ENCODE measurements at regions not wholly inside any gene's neighbourhood (a gene's known extent, or its start where the extent isn't known, plus 50 kb on each side); places are given as distances from the start of the nearest gene placed in this dataset. TPM values are rescaled to one million over a fixed set of nuclear protein-coding genes. Genes with fewer than 3 reads are reported as not detected.
A peak's percentile ranks its signal among the peaks of the same experiment; 100 is the strongest.
"Not testable (repeated sequence)": the region's sequence is repeated elsewhere in the genome, so short reads cannot be mapped to it uniquely, and the experiment has no call there.

DNA sequence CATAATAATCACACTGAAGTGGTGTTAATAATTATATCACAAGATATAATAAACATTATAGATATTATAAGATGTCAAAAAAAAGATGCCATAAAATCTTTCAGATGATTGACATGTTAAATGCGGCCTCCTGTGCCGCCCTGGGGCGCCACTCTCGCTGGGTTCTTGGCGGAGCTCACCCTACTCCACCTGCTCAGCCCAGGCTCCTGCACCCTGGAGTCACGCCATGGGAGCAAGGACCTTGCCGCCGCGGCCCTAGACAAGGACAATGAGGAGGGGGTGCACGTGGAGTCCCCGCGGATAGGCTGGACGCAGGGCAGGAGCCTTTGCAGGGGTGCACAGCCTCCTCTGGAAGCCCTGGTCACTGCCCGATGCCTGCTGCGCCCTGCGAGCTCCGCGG is 77.5 kb upstream of the ZNF337 start:
- ATAC-seq; H3K27ac Mint-ChIP-seq; H3K4me3 Mint-ChIP-seq; H3K36me3 Mint-ChIP-seq; H3K27me3 Mint-ChIP-seq; H3K9me3 Mint-ChIP-seq (ENCODE audit: low read depth); CTCF ChIA-PET; DNase-seq; H3K4me1 Mint-ChIP-seq: not testable (repeated sequence)

DNA sequence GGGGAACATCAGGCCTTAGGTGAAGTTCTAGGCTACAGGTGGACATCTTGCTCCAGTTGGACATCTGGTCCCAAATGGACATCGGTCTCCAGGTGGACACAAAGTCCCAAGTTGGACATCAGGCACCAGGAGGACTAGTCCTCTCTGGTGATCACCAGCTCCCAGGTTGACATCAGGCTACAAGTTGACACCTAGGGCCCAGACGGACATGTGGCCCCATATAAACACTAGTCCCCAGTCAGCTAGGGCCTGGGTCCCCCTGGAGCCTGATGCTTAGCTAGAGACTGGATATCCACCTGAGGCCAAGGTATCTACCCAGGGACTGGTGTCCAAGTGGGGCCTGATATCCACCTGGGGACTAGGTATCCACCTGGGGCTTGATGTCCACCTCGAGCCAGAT is 75.8 kb upstream of the ZNF337 start:
- H3K4me1 Mint-ChIP-seq; DNase-seq; CTCF ChIA-PET; H3K36me3 Mint-ChIP-seq; ATAC-seq; H3K4me3 Mint-ChIP-seq; H3K27ac Mint-ChIP-seq; H3K9me3 Mint-ChIP-seq (ENCODE audit: low read depth); H3K27me3 Mint-ChIP-seq: not testable (repeated sequence)

GRCh38 chr20:25771818-25772217 is 75.2 kb upstream of the ZNF337 start:
- H3K27ac Mint-ChIP-seq; H3K36me3 Mint-ChIP-seq; H3K4me1 Mint-ChIP-seq; ATAC-seq; CTCF ChIA-PET; H3K9me3 Mint-ChIP-seq (ENCODE audit: low read depth); DNase-seq; H3K27me3 Mint-ChIP-seq; H3K4me3 Mint-ChIP-seq: not testable (repeated sequence)

- H3K4me3 Mint-ChIP-seq, result no peak overlapping the region
- no peak overlapping the region for H3K27ac Mint-ChIP-seq
- H3K36me3 Mint-ChIP-seq, result no peaks in the 10 kb centered on the region
- H3K9me3 Mint-ChIP-seq (ENCODE audit: low read depth), result no peaks in the 10 kb centered on the region
- H3K27me3 Mint-ChIP-seq, result no peaks in the 10 kb centered on the region
- CTCF ChIA-PET, result no interaction called here
- ATAC-seq, result no peak
- no peak for DNase-seq
- no peaks in the 10 kb centered on the region for H3K4me1 Mint-ChIP-seq
Measured at GRCh38 chr20:25761596-25761995, 64.9 kb upstream of the ZNF337 start.

DNA sequence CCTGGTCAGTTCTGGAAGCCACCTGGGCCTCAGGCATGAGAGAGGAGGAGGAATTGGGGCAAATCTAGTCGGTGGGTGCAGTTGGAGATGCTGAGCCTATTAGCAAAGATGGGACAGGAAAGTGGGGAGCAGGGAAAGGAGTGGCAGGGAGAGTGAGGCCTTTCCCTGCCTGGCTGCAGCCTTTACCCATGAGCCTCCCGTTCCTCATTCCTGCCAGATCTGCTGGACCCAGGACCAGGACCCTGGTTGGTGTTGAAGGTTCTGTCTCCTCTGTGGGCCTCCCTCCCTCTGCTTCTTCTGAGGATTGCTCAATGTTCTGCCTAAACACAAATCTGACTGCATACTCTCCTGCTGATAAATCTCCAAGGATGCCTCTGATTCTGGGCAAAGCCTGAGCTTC is 64.4 kb upstream of the ZNF337 start:
- H3K4me3 Mint-ChIP-seq; DNase-seq; H3K27ac Mint-ChIP-seq; H3K4me1 Mint-ChIP-seq; ATAC-seq; H3K27me3 Mint-ChIP-seq; CTCF ChIA-PET; H3K9me3 Mint-ChIP-seq (ENCODE audit: low read depth); H3K36me3 Mint-ChIP-seq: not testable (repeated sequence)

- CTCF ChIA-PET, result no interaction called here
- DNase-seq (peak; percentile 65), ATAC-seq (peak; percentile 96)
- Mint-ChIP-seq H3K4me1 (peaks cover 6% of the 10 kb centered on the region), H3K4me3 (peak overlapping the region; percentile 72), H3K9me3 (ENCODE audit: low read depth) (no peaks in the 10 kb centered on the region), H3K36me3 (no peaks in the 10 kb centered on the region), H3K27ac (peak overlapping the region; percentile 32), H3K27me3 (no peaks in the 10 kb centered on the region)
Measured at GRCh38 chr20:25750765-25751696, 54.4 kb upstream of the ZNF337 start.

GRCh38 chr20:25750220-25750764 is 53.6 kb upstream of the ZNF337 start:
- no peaks in the 10 kb centered on the region for H3K27me3 Mint-ChIP-seq
- no peaks in the 10 kb centered on the region for H3K9me3 Mint-ChIP-seq (ENCODE audit: low read depth)
- no peak for DNase-seq
- peaks cover 6% of the 10 kb centered on the region for H3K4me1 Mint-ChIP-seq
- CTCF ChIA-PET, result no interaction called here
- H3K36me3 Mint-ChIP-seq, result no peaks in the 10 kb centered on the region
- ATAC-seq, result no peak
- peak overlapping the region; percentile 72 for H3K4me3 Mint-ChIP-seq
- peak overlapping the region; percentile 32 for H3K27ac Mint-ChIP-seq

DNA sequence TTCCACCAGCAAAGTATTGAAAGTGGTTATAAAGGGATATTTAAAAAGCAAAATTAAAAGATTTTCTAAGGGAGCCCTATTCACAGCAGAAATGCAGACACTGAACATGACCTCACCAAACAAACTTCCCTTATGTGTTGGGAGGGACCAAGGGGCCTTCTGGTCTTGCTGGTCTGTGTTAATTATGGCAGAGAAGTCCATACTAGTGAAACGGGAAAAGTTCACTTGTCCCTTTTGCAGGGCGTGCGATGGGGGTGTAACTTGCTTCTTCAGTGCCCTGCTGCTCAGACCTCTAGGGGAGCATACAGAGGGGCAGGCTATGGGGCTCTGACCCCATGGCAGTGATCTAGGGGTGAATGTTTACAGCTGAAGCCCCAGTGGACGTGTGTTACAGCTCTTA is 53.0 kb upstream of the ZNF337 start:
- no peaks in the 10 kb centered on the region for H3K36me3 Mint-ChIP-seq
- peaks cover 6% of the 10 kb centered on the region for H3K4me1 Mint-ChIP-seq
- no peak overlapping the region for H3K4me3 Mint-ChIP-seq
- no peak overlapping the region for H3K27ac Mint-ChIP-seq
- no peaks in the 10 kb centered on the region for H3K9me3 Mint-ChIP-seq (ENCODE audit: low read depth)
- no peaks in the 10 kb centered on the region for H3K27me3 Mint-ChIP-seq
- no peak for DNase-seq
- ATAC-seq, result no peak
- CTCF ChIA-PET, result no interaction called here

Small RNA genes lying in the stretch of these regions (microRNA-seq; reads per million reads assigned to microRNA genes)
- gene MIR663A, result not detected

Data from activated CD8-positive, alpha-beta memory T cell treated with anti-CD3 and anti-CD28 coated beads, Interleukin-2, amount 10 ng/mL, durations not matched to agents 7 days and 5 days (primary cell).